ENCODE measurements at regions not wholly inside any gene's neighbourhood (a gene's known extent, or its start where the extent isn't known, plus 50 kb on each side); places are given as distances from the start of the nearest gene placed in this dataset.

GRCh38 chrX:39249999-39250398, 448.7 kb downstream of the MID1IP1 start:
- TF ChIP-seq CTCF (IDR thresholded peaks at IDR 0.05) (no peak), EP300 (IDR thresholded peaks at IDR 0.05; ENCODE audit: low read depth) (no peak)

Data from transverse colon (tissue), 3 donors.